Head of caudate nucleus (tissue), 42 donors: ENCODE measurements at regions not wholly inside any gene's neighbourhood (a gene's known extent, or its start where the extent isn't known, plus 50 kb on each side); places are given as distances from the start of the nearest gene placed in this dataset.
A peak's percentile ranks its signal among the peaks of the same experiment; 100 is the strongest.
"Not testable (repeated sequence)": the region's sequence is repeated elsewhere in the genome, so short reads cannot be mapped to it uniquely, and the experiment has no call there.

Experiments
- DNase-seq, 42 donors: peaks; one replicate each; pipeline versions ENCODE4 v3.0.0 to v3.0.0-alpha.2; 2020 to 2021; ENCODE audit warnings: mixed read lengths in 7 of 42
- intact Hi-C: fragments of 100-400 bp; cut with DNase I; formaldehyde crosslinking; loops from one replicate; pipeline ENCODE4 v1.15.0; 2022

DNA sequence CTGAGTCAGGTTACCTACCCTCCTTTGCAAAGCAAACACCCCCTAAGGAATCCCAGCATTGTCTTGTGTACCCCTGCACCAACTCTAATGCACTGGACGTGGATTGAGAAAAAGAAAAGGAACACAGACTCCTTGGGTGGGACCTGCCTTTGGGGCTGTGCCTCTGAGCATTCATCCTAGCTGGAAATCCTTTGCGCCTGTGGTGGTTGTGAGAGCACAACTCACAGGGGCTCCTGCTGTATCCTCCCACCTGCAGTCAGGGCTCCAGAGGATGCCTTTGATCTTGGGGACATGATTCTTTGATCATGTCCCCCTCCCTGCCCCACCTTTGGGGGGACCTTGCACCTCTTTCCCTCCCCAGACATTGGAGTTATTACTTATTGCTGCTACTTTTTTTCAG, 338.5 kb downstream of the GADD45G start:
- DNase-seq, result no peak
- intact Hi-C loops, result no loop called here

- intact Hi-C loops, result no loop called here
Measured at GRCh38 chr9:89943728-89944127, 338.9 kb downstream of the GADD45G start.

GRCh38 chr9:89945133-89945532, 340.3 kb downstream of the GADD45G start:
- intact Hi-C loops, result no loop called here
- DNase-seq, result no peak

More at GRCh38 chr9:89943728-89944127, 338.9 kb downstream of the GADD45G start:
- no peak for DNase-seq

GRCh38 chr9:89946741-89947140, 341.9 kb downstream of the GADD45G start:
- intact Hi-C loops, result no loop called here
- DNase-seq, result no peak

DNA sequence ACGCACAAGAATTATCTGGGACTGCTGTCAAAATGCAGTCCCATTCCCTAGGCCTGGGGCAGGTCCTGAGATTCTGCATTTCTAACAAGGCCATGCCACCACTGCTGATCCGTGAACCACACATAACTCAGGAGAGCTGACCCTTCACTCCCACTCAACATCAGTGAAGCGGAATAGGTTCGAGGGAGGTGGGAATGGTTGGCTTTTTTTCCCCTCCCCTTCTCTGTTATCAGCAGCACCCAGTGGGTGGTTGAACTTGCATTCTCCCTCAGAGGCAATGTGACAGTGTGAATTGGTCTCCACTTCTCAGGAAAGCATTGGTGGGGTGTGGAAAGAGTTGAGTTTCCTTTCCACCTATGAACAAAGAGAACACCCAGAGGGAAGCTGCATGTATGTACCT, 344.3 kb downstream of the GADD45G start:
- no peak for DNase-seq
- intact Hi-C loops, result no loop called here

DNA sequence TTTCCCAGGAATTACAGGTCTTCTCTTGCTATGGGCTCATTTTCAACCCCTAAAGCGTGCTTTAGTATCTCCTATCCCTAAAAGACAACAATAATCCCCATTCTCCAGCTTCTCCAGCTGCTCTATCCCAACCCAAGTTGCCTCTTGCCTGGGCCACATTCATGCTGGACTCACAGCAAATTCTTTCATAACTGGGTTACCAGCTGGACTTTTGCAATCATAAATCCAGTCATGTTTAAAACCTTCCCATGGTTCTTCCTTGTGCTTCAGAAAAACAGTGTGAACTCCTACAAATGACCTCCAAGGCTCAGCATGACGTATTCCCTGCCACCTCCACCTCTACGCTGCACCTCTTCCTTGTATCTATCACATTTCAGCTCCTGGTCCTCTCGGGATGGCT, 346.9 kb downstream of the GADD45G start:
- intact Hi-C loops, result no loop called here
- no peak for DNase-seq

DNA sequence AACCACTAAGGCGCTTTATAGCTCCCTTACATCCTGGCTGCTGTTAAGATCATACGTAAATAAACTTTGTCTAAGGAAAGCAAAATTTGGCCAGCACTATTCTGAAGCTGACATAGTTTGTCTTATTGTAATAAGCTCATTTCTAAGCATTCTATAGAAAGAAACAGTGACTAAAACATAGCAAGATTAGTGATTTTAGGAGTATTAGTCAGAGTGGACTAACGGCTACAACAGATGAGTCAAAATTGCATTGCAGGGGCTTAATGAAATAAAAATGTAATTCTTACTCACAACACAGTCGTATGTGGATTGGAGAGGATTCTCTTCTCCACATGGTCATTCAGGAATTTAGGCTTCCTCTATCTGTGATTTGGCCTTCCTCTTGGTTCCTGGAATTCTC, 347.6 kb downstream of the GADD45G start:
- DNase-seq, result no peak
- intact Hi-C loops, result no loop called here

GRCh38 chr9:89953263-89953662, 348.5 kb downstream of the GADD45G start:
- intact Hi-C loops, DNase-seq: not testable (repeated sequence)

GRCh38 chr9:89953824-89954615, 349.2 kb downstream of the GADD45G start:
- DNase-seq, result peak in 7 of 42 donors; percentile 6 to 40 (median 25)

DNA sequence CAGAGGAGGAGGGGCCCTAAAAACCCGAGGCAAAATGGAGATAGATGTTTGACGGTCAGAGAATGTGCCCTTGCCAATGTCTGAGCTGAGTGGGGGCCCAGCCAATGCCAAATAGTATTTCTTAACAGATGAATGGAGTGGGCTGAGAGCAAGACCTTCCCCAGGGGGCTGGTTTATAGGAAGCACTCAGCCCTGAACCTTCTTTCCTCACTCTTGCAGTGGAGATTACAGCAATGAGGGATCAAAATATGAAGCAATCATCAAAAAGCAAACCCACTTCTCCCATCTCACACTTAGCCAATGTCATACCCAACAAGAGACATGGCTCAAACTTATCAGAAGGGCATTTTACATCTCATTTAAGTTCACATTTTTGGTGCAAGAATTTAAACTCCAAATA, 350.3 kb downstream of the GADD45G start:
- no peak for DNase-seq
- intact Hi-C loops, result no loop called here

More at GRCh38 chr9:89953824-89954615, 349.2 kb downstream of the GADD45G start:
- intact Hi-C loops, result no loop called here

DNA sequence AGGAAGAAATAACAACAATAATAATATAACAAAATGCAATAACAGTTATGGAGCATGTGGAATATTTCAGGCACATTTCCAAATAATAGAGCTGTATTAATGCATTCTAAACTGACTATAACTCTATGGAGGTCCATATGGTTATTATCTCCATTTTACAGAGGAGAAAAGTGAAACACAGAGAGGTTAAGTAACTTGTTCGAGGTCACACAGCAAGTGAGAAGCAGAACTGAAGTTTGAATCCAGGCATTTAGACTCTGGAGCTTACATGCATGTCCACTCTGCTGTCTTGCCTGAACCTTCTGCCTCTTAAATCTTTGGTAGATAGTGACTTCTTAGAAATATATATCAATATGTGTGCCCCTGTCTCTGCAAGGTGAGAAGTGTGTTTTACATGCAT, 350.8 kb downstream of the GADD45G start:
- DNase-seq, result no peak
- intact Hi-C loops, result no loop called here

GRCh38 chr9:89956331-89956730, 351.5 kb downstream of the GADD45G start:
- no peak for DNase-seq
- intact Hi-C loops, result no loop called here

GRCh38 chr9:89956907-89957306, 352.1 kb downstream of the GADD45G start:
- DNase-seq, result no peak
- intact Hi-C loops, result no loop called here

- DNase-seq, result no peak
- intact Hi-C loops, result no loop called here
Measured at GRCh38 chr9:89958086-89958485, 353.3 kb downstream of the GADD45G start.

DNA sequence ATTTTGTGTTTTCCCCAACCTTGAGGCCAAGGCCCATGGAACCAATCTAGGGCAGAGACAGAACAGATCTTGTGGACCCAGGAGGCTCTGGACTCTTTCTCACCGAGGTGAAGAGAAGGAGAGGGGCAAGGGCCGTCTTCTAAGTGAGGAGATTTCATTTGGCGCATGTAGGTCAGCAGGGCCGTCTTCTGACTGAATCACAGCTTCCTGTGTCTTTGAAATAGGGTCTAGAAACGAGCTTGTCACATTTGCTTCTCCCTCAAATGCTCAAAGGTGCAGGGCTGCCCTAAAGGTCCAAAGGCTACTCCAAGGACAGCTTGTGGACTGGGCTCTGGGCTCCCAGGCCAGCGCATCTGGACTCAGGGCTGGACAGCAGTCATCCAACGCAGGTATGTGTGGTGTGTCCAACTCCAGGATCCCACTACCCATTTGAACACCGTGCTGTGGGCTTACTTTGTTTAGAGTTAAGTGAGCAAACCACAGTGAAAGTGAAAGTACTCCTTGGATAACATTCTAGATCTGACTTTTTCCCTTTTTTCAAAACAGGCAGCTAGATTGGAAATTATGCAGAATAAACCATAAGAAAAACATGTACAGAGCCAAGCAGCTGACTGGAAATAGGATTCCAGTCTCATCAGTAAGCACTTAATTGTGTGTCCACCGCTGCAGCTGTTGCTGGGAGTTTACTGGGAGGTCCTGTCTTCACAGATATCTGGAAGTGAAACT, 357.0 kb downstream of the GADD45G start:
- intact Hi-C loops, result no loop called here

DNA sequence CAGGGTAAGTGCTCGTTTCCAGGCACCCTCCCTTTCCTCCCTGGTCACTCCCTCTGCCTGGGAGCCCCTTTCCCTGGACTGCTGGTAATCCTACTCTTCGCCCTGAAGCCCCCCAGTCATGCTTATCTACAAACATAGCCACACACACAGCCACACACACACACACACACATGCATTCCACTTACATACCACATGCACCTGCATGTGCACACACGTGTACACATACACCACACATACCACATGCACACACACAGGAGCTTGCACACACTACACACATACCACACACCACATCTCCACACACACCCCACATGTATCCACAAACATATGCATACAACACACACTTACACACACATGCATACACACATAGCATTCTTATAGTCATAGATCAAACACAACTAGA, 358.5 kb downstream of the GADD45G start:
- intact Hi-C loops, result no loop called here

More for the DNA sequence above, 357.0 kb downstream of the GADD45G start:
- DNase-seq, result no peak

GRCh38 chr9:89967527-89967926, 362.7 kb downstream of the GADD45G start:
- DNase-seq, result no peak
- intact Hi-C loops, result no loop called here

More for the DNA sequence above, 358.5 kb downstream of the GADD45G start:
- DNase-seq, result no peak

DNA sequence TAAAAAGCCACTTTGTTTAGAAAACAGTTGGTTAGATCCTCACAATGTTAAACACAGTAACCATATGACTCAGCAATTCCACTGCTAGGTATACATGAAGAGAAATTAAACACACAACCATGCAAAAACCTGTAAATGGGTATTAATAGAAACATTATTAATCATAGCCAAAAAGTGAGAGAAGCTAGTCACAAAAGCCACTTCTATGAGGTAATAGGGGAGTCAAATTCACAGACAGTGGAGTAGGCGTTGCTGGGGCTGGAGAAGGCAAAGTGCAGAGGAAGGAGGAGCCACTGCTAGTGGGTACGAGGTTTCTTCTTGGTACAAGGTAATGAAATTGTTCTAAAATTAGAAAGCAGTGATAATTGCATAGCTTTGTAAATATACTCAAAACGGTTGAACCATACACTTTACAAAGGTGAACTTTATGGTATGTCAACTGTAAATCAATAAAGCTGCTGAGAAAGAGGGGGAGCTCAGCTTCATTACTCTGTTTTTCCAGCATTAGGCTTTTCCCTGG, 364.4 kb downstream of the GADD45G start:
- intact Hi-C loops, result no loop called here

GRCh38 chr9:89969881-89970639, 365.2 kb downstream of the GADD45G start:
- DNase-seq, result no peak
- intact Hi-C loops, result no loop called here

More for the DNA sequence above, 364.4 kb downstream of the GADD45G start:
- peak in 2 of 42 donors; percentile 26 to 47 for DNase-seq

GRCh38 chr9:89970701-89971100, 365.9 kb downstream of the GADD45G start:
- no peak for DNase-seq
- intact Hi-C loops, result no loop called here
